ENCODE measurements at regions not wholly inside any gene's neighbourhood (a gene's known extent, or its start where the extent isn't known, plus 50 kb on each side); places are given as distances from the start of the nearest gene placed in this dataset.
"Not testable (repeated sequence)": the region's sequence is repeated elsewhere in the genome, so short reads cannot be mapped to it uniquely, and the experiment has no call there.

DNA sequence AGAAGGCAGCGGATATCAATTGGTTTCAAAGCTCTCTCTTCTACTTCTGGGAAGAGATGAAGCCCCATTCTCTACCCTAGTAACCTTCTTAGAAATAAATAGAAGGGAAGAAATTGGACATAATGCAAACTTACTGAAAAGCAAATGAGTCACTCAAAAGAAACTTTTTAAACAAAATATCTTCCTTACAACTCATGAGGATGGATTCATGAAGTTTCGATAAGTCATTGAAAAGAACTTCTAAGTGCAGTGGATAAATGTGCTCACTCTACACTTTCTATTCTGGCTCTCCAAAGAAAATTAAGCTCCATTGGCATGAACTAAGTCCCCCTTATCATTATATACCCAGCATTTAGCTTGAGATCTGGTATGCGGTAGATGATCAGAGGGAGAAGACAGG lies 899.5 kb downstream of the RPS29 start:
- DNase-seq = no peak

DNA sequence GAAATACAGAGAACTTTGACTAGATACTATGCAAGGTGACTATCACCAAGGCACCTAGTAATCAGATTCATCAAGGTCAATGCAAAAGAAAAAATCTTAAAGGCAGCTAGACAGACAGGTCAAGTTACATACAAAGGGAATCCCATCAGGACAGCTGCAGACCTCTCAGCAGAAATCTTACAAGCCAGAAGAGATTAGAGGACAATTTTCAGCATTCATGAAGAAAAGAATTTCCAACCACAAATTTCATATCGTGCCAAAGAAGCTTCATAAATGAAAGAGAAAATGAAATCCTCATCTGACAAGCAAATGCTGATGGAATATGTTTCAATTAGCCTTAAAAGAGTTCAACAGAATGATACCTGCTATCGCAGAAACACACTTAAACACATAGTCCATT lies 913.7 kb downstream of the RPS29 start:
- DNase-seq = no peak

DNA sequence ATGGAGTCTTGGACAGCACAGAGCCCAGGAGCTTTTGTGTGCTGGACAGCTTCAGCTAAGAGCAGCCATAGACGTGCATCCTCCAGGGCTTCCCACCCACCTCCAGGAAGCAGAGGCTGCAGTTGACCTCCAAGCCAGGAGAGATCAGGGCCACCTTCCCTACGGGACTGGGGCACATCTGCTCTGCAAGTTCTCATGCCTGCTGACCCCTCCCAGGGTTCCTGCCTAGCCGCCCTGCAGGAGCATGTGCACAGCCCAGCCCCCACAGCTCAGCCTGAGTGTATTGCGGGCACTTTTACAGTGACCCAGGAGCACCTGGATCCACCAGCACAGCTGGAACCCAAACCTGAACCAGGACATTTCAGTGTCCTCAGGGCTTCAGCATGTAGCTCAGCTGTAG lies 915.2 kb downstream of the RPS29 start:
- DNase-seq = no peak

DNA sequence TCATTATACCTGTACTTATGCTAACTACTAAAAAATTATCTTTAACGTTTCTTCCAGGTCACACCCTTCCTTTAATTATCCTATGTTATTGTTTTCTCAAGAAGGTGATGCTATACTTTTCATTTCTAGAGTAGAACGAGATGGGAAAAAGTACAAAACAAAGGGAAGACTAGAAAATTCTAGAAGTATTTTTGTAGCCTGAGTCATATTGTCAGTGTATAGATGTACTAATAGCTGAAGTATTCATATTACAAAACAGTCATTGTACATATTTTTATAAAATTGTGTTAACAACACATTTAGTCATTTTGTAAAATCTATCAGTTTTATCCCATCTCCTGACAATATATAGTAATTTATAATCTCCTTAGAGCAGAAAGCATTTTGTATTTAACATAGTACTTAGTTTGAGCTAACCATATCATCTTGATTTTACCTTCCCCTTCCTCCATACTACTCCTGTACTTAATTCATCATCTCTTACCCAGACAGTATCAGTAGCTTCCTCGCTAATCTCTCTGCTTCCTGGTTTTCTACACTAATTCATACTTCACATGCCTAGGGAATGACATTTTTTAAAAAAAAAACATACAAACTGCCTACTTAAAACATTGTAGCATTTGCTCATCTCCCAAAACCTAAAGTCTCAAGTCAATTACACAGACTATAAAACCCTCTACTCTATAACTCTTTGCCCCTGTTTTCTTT lies 920.9 kb downstream of the RPS29 start:
- DNase-seq = no peak

DNA sequence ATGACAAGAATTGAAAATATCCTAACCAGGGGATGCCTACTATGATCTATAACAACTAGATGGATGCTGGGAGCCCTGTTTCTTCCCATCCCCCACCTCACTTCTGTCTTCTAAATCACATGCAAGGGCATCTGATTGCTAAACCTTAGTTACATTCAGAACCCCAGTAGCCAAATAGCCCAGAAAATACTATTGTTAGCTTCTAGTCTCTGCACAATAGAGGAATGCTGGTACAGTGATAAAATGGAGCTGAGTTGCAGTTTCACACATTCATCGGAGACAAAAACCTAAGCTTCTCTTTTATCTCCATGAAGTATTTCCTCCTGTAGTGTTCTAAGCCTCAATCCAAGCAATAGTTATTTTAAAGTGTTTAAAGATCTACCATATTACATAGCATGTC lies 942.9 kb downstream of the RPS29 start:
- no peak for DNase-seq

DNA sequence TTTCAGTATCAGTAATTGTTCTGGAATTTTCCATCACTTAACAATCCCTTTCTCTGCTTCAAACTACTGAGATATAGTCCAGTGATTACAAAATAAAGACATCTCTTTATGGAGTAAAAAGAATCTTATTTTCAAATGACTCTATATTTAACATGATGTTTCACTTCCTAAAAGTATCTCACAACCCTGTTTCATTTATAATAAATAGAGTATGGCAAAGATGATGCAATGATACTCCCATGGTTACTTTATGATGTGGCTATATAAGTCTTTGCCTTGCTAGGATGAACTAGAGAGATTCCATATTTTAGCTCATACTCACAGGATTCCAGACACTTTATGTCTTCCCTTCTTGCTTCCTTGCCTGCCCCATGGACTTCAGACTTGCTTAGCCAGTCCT lies 953.5 kb upstream of the MDGA2 start:
- DNase-seq = no peak

DNA sequence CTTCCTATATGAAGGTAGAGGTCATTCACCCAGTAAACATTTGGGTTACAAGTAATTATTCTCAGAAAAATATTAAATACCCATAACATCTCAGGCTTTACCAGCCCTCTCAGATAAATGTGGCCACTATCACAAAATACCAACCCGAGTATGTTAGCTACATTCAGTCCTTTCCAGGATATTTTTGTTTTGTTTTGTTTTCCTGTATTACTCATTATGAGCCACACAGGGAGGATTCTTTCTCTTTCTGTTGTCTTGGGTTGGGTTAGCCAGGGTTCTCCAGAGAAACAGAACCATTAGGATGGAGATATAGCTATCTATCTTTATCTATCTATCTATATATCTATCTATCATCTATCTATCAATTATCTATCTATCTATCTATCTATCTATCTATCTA lies 947.6 kb upstream of the MDGA2 start:
- no peak for DNase-seq

DNA sequence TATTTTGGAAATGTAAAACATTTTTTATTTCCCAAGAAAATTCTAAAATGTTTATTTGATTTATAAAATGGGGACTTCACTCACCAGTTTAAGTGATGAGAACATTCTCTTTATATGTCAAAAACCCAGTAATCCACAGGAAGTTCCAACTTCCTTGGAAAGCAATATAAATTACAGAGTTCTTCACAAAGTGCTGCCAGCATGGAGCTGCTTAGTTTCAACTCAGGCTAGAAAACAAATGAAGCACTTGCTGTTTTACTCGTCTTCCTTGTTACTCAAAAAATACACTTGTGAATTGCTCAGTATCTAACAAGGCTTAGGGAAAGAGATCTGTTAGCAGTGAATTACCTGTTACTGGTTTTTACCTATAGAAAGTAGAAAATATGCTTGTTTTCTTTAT lies 942.7 kb upstream of the MDGA2 start:
- DNase-seq = no peak

DNA sequence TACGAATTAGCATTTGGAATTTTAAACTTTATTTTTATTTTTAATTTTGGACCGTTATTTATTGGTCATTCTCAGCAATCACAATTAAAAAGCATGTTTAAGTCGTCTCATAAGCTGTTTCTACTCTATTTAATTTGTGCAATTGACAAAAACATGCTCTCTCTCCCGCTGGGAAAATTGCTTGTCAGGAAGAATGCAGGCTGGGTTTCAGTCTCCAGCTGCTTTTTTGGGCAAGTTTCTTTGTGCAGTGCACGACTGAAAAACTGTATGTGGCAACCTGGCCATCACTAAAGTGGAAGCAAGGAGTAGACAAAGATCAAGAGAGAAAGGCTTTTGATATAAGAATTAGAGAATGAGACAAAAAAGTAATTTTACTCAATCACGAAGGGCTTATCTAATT lies 941.5 kb upstream of the MDGA2 start:
- no peak for DNase-seq

DNA sequence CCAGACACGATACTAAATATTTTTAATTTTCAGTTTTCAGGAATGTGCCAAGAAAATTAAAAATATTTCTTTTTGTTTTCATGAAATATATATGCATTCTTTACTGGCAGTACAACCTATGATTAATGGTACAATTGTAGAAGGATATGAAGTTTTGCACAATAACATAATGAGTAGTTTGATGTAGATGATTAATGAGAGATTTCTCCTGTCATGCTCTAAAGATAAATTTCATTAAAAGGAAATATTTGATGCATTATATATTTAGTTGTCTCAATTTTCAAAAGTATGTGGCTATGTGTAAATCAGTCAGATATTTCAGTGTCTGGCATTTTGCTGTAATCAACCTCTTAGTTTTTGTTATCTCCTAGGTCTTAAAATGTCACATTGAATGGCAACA lies 940.2 kb upstream of the MDGA2 start:
- DNase-seq = no peak

DNA sequence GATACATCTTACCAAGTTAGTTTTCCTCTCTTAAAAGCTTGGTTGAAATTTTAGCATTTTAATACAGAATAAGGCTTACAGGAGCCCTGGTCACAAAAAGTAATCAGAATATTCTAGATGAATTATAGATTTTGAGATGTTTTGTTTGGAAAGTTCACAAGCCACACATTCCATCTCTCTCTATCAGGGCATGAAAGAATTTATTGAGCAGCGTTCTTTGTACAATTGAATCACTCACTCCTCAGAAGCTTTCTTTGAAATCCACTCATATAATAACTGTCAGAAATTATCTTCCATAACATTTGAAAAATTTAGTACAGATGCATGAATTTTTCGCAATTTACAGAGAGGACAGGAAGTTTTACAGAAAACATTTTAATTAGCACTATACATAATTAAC lies 938.6 kb upstream of the MDGA2 start:
- DNase-seq = no peak

DNA sequence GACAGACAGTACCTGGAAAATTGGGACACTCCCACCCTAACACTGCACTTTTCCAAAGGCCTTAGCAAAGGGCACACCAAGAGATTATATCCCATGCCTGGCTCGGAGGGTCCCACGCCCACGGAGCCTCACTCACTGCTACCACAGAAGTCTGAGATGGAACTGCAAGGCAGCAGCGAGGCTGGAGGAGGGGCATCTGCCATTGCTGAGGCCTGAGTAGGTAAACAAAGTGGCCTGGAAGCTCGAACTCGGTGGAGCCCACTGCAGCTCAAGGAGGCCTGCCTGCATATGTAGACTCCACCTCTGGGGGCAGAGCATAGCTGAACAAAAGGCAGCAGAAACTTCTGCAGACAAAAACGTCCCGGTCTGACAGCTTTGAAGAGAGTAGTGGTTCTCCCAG lies 931.6 kb upstream of the MDGA2 start:
- not testable (repeated sequence) for DNase-seq

DNA sequence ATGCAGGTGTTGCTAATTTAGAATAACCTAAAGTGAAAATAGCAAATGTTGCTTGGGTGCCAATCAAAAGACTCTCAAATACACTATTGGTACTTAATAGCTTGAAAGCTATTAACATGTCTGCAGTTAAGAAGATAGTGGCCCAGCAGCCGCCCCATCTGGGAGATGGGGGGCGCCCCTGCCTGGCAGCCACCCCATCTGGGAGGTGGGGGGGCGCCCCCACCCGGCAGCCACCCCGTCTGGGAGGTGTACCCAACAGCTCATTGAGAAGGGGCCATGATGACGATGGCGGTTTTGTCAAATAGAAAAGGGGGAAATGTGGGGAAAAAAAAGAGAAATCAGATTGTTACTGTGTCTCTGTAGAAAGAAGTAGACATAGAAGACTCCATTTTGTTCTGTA lies 923.1 kb upstream of the MDGA2 start:
- no peak for DNase-seq

DNA sequence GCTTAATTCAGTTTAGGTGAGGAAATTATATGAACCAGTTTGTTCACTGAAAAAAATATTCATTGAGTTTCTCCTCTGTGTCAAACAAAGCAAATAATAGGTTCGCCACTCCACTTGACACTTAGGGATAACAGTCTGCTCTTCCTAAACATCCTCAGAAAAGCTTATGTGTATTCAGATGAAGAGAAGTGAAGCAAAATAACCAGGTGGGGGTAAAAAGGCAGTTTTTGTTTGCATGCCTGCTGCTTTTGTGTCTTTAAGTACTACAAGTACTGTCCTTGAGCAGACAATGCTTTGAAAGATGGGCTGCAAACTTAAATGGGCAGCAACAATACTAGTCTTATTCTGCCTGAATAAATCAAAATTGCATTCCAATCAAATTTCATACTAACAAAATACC lies 910.7 kb upstream of the MDGA2 start:
- no peak for DNase-seq

DNA sequence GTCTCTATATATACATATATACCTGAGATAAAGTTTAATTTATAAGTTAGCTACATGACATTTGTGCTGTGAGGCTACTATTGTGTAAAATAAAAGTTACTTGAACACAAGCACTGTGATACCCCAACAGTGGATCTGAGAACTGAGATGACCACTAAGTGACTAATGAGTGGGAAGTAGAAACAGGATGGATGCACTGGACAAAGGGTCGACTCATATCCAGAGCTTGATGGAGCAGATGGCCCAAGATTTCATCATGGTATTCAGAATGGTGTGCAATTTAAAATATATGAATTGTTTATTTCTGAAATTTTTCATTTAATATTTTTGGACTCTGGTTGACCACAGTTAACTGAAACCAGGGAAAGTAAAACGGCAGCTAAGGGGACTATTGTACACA lies 908.6 kb upstream of the MDGA2 start:
- DNase-seq = no peak

DNA sequence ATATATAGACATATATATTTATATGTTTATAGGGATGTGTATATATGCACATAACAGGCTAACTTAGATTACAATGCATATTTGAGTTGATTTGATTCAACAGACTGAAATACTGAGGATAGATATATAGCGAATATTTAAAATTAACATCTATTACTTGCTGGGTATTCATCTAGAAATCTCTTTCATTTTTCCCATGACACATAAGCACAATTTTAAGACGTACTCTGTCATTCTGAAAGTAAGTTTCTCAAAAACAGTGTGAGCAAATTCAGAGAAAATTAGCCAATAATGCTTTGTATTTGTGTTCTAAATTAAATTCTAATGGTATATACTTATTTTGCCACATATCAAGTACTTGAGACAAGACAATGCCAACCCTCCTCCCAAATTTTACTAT lies 907.5 kb upstream of the MDGA2 start:
- DNase-seq = no peak

DNA sequence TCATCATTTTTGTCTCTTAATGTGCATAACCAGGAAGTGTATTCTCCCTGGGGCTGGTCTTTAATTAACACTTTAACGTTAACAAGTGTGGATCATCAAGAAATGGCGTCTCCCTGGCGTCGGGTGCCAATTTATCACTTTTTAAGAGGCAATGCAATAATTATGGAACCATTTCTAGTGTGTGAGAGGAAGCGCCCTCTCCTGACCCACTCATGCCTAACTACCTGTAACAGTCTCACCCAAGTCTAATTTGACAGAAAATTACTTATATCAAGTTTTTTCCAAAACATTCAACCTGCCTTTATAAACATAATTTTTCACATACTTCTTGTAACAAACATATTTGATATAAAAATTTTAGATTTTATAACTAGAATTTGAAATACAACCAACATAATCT lies 905.3 kb upstream of the MDGA2 start:
- no peak for DNase-seq

DNA sequence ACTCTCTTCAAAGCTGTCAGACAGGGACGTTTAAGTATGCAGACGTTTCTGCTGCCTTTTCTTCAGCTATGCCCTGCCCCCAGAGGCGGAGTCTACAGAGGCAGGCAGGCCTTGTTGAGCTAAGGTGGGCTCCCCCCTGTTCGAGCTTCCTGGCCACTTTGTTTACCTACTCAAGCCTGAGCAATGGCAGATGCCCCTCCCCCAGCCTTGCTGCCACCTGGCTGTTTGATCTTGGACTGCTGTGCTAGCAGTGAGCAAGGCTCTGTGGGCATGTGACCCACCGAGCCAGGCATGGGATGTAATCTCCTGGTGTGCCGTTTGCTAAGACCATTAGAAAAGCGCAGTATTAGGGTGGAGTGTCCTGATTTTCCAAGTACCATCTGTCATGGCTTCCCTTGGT lies 900.4 kb upstream of the MDGA2 start:
- DNase-seq = no peak

DNA sequence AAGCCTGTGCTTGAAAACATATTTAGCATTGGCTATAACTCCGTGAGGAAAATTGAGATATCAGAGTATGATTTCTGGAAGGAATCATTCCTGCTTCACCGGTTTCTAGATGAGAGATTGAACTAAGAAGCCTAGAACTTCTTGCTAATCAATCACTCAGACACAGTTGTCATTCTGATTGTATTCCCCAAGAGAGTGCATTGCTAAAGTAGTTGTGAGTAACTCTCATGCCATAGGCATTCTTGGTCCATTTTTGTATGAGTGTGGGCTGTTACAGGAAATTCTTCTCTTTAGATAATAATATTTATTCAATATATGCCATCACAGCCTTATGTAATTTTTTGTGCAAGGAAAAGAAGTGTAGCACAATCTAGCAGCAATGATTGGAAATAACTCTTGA lies 893.3 kb upstream of the MDGA2 start:
- no peak for DNase-seq

DNA sequence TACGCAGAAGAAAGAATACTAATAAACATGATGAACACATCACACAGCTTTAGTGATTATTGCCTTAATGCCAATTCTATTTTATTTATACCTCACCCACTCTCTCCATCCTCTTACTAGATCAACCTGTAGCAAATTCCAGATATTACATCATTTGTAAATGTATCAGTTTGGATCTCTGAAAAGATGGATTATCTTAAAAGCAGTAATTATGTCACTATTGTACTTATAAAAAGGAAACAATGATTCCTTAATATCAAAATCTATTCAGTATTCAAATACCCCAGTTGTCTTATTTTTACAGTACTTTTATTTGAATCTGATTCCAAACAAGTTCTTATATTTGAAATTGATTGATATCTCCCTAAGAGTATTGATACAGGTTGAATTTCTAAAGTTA lies 892.8 kb upstream of the MDGA2 start:
- DNase-seq = no peak

DNA sequence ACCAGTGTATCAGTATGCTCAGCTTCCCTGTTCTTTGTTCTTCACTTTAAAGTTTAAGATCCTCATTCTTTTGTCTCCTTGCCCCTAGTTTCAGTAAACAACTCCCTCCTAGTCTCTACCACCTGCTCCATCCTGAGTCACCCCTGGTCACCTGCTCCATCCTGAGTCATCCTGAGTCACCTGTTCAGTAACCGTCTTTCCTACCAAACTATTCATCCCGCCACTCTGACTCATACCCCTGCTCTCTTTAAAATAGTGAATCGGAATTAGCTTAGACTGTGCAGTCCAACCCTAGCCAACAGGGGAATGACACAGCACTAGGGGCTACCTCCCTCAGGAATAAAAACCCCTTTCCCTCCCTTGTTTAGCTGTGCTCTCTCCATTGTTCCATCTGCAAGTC lies 888.1 kb upstream of the MDGA2 start:
- DNase-seq = no peak

DNA sequence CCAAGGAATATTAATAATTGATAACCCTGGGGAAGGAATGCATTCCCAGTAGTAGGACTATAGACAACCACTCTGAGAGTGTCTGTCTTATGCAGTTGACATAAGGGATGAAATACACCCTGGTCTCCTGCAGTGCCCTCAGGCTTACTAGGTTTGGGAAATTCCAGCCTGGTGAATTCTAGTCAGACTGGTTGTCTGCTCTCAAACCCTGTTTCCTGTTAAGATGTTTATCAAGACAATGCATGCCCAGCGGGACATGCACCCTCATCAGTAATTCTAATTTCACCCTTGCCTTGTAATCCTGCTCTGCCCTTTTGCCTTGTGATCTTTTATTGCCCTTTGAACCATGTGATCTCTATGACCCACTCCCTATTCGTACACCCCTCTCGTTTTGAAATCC lies 886.0 kb upstream of the MDGA2 start:
- not testable (repeated sequence) for DNase-seq

DNA sequence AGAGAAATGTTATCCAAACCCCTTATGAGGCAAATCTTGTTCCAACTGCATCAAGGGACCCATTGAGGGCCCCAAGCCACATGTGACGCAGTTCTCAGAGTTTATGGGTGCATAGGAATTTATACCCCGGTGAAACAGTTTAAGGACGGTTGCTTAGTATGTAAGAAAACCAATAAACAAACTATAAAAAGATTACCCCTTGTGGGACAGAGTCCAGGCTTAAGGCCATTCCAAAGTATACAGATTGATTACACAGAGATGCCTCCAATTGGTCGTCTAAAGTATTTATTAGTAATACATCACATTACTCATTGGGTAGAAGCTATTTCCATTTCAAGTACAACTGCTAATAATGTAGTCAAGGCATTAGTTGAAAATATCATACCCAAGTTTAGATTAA lies 885.0 kb upstream of the MDGA2 start:
- DNase-seq = no peak

DNA sequence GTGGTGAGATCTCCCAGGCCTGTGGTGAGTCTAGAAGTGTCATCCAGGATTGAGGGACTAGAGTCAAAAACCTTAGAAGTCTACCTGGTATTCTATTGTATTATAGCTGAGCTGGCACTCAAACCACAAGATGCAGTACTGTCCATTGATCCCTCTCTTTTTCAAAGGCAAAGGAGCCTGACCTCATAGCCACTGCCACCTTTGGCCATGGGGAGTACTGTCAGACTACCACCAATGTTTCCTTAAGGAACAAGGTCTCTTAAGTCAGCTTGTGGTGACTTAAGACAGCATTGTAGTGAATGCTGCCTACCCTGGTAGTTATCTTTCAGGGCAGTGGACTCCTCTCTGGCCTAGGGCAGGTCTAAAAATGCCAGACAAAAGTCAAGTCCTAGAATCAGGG lies 878.0 kb upstream of the MDGA2 start:
- DNase-seq = no peak

DNA sequence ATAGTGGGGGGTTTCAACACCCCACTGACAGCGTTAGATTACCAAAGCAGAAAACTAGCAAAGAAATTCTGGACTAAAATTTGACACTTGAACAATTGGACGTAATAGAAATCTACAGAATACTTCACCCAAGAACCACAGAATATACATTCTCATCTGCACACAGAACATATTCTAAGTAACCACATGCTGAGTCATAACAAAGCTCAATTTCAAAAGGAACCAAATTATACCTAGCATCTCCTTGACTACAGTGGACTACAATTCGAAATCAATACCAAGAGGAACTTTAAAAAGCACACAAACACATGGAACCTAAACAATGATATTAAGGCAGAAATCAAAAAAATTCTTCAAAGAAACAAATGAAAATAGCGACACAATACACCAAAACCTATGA lies 871.6 kb upstream of the MDGA2 start:
- DNase-seq = no peak

DNA sequence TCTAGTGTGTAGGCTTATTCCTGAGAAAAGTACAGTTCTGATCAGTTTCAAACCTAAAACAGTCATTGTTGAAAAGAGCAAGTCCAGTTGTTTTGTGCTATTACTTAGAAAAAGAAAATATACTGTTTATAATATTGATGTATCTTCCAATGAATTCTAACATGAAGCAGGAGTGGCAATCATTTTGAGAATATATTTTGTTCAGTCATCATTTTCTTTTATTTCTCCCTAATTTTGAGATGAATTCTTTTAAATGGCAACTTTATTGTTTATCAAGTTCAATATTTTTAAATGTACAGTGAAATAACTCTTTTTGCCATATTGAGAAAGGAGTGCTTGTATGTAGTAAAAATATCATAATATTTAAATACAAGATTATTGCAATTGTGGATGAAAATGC lies 862.2 kb upstream of the MDGA2 start:
- DNase-seq = no peak

All from CD4-positive, alpha-beta T cell treated with Interferon alpha-2 for 1 hour (primary cell).